NCI-H446 (cell line): ENCODE measurements at regions not wholly inside any gene's neighbourhood (a gene's known extent, or its start where the extent isn't known, plus 50 kb on each side); places are given as distances from the start of the nearest gene placed in this dataset.

Experiments
- DNase-seq, 2 experiments: peaks; one replicate each; lab custom pipeline; 2025; lab: John Stamatoyannopoulos, UW

DNA sequence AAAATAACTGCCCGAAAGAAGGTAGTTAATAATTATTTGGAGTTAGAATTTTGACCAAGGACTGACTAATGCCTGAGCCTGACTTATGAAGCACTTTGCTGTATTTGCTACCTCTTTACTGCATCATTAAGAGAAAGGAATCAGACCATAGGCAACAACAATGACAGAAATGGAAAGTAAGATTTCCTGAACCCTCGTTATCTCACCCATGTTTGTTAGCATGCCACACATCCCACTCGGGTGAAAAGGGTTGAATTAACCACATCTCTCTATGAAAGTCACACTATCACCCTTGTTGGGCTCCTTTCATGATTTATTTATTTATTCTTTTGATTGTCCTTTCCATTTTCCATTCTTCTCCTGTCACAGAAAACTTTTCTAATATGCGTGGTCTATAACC is 59.6 kb downstream of the OLIG3 start:
- no peak for DNase-seq

DNA sequence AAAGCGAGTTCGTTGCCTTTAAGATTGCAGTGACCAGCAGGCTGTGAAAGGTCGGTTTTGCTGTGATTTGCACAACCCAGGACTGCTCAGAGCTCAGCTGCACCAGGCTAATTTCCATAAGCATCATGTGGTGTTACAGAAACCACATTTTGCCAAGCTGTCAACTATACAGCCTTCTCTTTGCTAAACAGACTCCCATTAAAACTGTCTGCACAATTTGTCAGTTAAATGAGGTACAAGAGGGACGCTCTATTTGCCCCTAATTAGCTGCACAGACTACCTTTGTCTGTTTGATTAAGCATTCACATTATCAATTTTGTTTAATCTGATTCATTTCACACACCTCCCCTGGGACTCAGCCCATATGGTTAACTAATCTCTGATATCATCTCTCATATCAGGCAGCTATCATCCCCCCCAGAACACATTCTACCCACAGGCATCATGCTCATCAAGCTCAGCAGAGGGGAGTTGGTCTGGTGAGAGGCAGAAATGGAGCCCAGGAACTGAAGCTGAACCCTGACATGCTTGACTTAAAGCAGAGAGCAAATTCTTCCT is 62.1 kb downstream of the OLIG3 start:
- peak in 1 of 2 experiments; percentile 1 for DNase-seq

DNA sequence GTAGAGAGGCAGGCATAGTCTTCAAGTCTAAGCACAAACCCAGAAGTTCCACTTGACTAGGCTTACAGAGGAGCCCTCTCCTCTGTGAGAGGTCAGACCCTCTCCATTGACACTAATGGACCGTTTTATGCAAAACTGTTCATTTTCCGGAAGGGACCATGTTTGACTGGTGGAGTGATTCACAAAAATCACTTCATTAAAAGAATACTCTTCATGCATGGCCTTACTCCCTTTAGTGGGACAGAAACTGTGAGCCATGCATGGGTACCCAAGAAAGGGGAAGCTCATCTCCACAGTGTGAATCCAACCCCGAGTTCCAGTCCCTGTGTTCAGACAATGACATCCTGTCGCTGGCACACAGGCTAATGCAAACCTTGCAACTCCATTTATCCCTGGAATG is 63.2 kb downstream of the OLIG3 start:
- DNase-seq: no peak

GRCh38 chr6:137427656-137428290 is 66.4 kb downstream of the OLIG3 start:
- DNase-seq: no peak

DNA sequence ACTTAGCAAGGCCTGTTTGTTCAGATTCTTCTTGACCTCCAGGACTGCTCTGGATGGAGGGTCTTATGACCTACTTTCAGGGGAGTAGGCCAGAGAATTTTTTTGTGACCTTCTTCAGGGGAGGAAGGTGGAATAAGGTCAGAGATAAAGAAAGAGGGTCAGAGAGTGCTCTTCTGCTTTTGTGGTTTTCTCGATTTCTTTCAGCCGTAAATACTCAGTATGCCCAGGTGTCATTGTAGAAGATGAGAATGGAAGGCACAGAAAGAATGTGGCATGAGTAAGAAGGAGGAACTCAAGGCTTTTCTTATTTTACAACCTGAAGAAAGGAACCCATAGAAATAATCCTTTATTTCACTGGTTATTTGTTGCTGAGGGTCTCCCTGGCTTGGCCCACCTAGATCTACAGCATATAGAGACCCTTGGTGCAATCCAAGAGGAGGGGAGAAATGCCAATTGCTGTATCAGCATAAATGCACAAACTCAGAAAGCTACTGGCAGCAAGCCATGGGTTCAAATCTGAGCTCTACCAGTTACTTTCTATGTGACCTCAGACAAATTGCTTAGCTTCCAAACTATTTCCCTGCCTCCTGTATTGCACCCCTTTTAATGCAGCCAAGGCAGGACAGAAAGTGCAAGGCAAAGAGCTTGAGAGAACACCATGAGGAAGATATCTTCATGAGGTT is 68.0 kb downstream of the OLIG3 start:
- no peak for DNase-seq

GRCh38 chr6:137424251-137424650 is 69.9 kb downstream of the OLIG3 start:
- no peak for DNase-seq

DNA sequence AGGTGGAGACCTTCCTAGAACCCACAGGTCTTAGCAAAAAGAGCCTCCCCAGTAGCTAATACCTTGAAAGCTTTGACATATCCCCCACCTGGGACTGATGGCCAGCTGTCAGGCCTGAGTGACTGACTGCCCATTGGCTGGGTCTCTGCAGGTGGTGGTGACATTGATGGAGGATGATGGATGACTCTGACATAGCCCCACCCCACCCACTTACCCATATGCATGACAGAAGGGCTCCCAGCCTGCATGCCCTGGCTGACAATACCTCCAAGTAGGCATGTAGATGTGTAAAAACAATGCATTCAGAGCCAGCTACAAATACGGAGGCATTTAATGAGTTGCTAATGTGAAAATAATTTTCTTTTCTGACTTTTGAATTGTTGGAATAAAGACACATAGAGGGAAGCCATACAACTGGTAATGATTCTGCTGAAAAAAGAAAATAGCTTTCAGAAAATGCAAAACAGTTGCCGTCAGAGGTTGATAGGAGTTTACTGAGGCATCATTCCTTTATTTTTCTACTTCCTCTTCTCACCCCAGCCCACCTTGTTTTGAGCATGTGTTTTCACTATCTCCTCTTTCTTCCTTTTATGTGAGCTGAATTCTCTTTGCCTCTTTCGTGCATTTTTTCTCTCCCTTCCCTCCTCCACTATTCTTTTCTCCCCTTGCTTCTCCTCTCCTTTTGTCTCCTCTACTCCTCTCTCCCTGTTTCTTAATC is 70.6 kb downstream of the OLIG3 start:
- no peak for DNase-seq

DNA sequence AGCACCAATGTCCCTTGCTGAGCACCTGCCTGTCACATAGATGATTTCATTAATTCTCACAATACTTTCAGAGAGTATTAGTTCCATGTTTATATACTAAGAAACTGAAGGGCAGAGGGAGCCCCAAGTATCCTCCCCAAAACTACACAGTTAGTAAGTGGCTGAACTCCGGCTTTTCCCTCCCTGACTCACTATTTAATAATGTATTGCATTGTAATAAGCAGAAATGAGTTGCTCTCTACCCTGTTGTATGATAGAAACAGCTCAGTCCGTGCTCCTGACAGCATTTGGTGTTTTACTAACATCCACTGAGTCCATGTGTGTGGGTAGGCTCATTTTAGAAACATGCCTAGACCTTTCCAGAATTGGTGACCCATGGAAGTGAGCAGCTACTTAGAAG is 76.8 kb downstream of the OLIG3 start:
- no peak for DNase-seq

GRCh38 chr6:137416376-137417109 is 77.7 kb downstream of the OLIG3 start:
- no peak for DNase-seq

DNA sequence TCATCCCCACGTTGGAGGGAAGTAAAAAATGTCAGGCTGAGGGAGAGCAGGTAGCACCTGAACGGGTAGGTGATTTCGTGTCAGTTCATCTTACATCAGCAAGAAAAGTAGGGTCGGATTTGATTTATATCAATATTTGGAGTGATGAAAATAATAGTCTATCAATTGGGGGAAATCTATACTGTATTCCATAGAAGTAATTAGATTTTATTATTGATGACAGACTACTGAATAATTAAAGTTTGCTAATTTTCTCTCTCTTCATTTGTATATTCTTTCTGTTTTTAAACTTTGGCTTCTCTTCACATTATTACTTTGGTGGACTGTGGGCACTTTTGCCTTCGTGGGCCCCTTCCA is 78.4 kb downstream of the OLIG3 start:
- DNase-seq: no peak

- DNase-seq: no peak
These were observed 78.9 kb downstream of the OLIG3 start for GRCh38 chr6:137415127-137415833.

GRCh38 chr6:137414599-137414998 is 79.6 kb downstream of the OLIG3 start:
- no peak for DNase-seq

- DNase-seq: no peak
These were observed 80.7 kb downstream of the OLIG3 start for GRCh38 chr6:137413482-137413881.

- no peak for DNase-seq
These were observed 81.6 kb downstream of the OLIG3 start for GRCh38 chr6:137412562-137412961.

- DNase-seq: peak in 1 of 2 experiments; percentile 29
These were observed 84.9 kb downstream of the OLIG3 start for GRCh38 chr6:137409266-137409777.

DNA sequence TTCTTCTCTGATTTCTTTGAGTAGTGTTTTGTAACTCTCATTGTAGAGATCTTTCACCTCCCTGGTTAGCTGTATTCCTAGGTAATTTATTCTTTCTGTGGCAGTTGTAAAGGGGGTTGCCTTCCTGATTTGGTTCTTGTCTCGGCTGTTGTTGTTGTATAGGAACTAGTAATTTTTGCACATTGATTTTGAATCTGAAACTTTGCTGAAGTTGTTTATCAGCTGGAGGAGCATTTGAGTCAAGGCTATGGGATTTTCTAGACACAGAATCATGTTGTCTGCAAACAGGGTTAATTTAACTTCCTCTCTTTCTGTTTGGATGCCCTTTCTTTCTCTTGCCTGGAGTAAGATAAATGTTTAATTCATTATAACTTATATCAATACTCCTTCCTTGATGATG is 86.4 kb downstream of the OLIG3 start:
- DNase-seq: no peak

GRCh38 chr6:137405806-137406205 is 88.4 kb downstream of the OLIG3 start:
- DNase-seq: no peak

GRCh38 chr6:137403855-137404254 is 90.3 kb downstream of the OLIG3 start:
- DNase-seq: no peak

DNA sequence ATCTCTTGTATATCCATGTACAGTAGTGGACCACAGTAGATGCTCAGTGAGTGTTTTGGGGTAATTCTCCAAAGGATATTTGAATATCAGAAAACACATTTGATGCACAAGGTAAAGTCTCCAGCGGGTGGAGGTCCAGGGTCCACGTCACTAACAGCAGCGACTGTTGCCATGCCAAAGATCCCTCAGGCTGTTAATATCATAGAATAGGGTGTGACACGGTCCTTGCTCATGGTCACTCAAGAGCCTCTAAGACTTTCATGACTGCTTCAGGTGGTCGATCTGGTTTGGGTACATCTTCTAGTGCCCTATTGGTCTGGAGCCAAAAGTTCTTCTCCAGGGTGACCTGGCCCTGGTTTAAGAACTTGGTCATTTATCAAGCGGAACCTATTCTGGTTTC is 90.8 kb downstream of the OLIG3 start:
- DNase-seq: no peak

GRCh38 chr6:137402143-137402680 is 92.0 kb downstream of the OLIG3 start:
- no peak for DNase-seq

DNA sequence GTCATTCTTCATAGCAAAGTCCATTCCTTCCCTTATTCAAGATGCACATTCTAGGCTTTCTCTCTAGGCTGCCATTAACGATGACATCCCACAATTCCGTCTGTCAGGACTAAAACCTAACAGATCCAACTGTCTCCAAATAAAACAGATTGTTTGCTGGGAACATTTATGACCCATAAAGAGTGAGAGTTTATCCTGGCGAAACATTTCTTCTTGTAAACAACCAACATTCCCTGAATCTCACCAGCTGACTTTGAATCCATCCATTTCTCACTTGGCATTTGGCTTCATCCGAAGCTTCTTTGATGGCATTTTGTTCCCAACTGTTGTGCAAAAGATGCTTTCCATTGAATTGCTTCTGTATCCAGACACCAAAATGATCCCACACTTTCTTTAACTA is 93.1 kb downstream of the OLIG3 start:
- DNase-seq: peak in 1 of 2 experiments; percentile 78
